ENCODE measurements at regions not wholly inside any gene's neighbourhood (a gene's known extent, or its start where the extent isn't known, plus 50 kb on each side); places are given as distances from the start of the nearest gene placed in this dataset.

GRCh38 chr1:208951026-208951525 lies 632.4 kb upstream of the CAMK1G start:
- Histone ChIP-seq H3K27me3 (ENCODE audit: control insufficient read depth in 1 of 2, insufficient read depth in 2 of 2, low read length in 2 of 2) (peaks cover 0 to 2% of the 10 kb centered on the region in 2 experiments), H3K36me3 (ENCODE audit: insufficient read depth, low read length) (no peaks in the 10 kb centered on the region), H3K9me3 (ENCODE audit: control insufficient read depth in 1 of 2, insufficient read depth in 1 of 2, low read length in 2 of 2) (no peaks in the 10 kb centered on the region), H3K27ac (ENCODE audit: low read depth in 1 of 2, low read length in 2 of 2) (no peak overlapping the region), H3K4me3 (ENCODE audit: low read length) (no peak overlapping the region), H3K4me1 (ENCODE audit: insufficient read depth, low read length) (no peaks in the 10 kb centered on the region)
- H3K4me1 Mint-ChIP-seq (ENCODE audit: low read depth): no peaks in the 10 kb centered on the region
- no peak overlapping the region for H3K4me3 Mint-ChIP-seq
- intact Hi-C loops (cut with DNase I, micrococcal nuclease): no loop called here
- TF ChIP-seq, protein P1, sequence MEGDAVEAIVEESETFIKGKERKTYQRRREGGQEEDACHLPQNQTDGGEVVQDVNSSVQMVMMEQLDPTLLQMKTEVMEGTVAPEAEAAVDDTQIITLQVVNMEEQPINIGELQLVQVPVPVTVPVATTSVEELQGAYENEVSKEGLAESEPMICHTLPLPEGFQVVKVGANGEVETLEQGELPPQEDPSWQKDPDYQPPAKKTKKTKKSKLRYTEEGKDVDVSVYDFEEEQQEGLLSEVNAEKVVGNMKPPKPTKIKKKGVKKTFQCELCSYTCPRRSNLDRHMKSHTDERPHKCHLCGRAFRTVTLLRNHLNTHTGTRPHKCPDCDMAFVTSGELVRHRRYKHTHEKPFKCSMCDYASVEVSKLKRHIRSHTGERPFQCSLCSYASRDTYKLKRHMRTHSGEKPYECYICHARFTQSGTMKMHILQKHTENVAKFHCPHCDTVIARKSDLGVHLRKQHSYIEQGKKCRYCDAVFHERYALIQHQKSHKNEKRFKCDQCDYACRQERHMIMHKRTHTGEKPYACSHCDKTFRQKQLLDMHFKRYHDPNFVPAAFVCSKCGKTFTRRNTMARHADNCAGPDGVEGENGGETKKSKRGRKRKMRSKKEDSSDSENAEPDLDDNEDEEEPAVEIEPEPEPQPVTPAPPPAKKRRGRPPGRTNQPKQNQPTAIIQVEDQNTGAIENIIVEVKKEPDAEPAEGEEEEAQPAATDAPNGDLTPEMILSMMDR (IDR thresholded peaks at IDR 0.05): no peak
- H3K27me3 Mint-ChIP-seq: peaks cover 11% of the 10 kb centered on the region
- no peaks in the 10 kb centered on the region for H3K36me3 Mint-ChIP-seq (ENCODE audit: low read depth)
- H3K27ac Mint-ChIP-seq: no peak overlapping the region
- H3K9me3 Mint-ChIP-seq: peaks cover 4% of the 10 kb centered on the region
- no peak for DNase-seq
- POLR2A ChIA-PET: no interaction called here
- ATAC-seq (ENCODE audit: poor library complexity): no peak
- CTCF ChIA-PET: no interaction called here

DNA sequence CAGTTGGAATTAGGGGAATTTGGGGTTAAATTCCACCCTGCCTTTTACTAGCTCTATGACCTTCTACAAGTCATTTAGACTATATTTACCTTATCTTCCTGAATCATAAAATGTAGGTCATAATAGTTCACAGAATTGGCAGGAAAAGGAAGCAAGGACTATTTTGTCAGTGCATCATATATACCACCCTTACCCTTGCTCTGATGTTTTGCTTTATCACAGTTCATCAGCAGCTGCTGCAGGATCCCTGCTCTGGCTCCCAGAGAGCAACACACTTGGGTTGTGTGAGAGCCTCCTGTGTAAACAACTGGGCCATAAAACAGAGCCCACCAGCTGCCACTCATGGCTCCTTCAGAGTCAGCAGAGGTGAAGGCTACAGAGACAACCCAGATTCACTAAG lies 631.6 kb upstream of the CAMK1G start:
- POLR2A ChIA-PET: no interaction called here

GRCh38 chr1:208962867-208963266 lies 620.6 kb upstream of the CAMK1G start:
- intact Hi-C loops (cut with DNase I, micrococcal nuclease): no loop called here
- Mint-ChIP-seq H3K4me1 (ENCODE audit: low read depth) (no peaks in the 10 kb centered on the region), H3K27me3 (peaks cover 10% of the 10 kb centered on the region), H3K36me3 (ENCODE audit: low read depth) (no peaks in the 10 kb centered on the region), H3K9me3 (peaks cover 11% of the 10 kb centered on the region), H3K4me3 (no peak overlapping the region), H3K27ac (no peak overlapping the region)
- peaks cover 5 to 8% of the 10 kb centered on the region in 2 experiments for H3K9me3 ChIP-seq (ENCODE audit: control insufficient read depth in 1 of 2, insufficient read depth in 1 of 2, low read length in 2 of 2)
- H3K27me3 ChIP-seq (ENCODE audit: control insufficient read depth in 1 of 2, insufficient read depth in 2 of 2, low read length in 2 of 2): no peaks in the 10 kb centered on the region
- H3K36me3 ChIP-seq (ENCODE audit: insufficient read depth, low read length): no peaks in the 10 kb centered on the region
- H3K27ac ChIP-seq (ENCODE audit: low read depth in 1 of 2, low read length in 2 of 2): no peak overlapping the region
- H3K4me1 ChIP-seq (ENCODE audit: insufficient read depth, low read length): no peaks in the 10 kb centered on the region
- TF ChIP-seq, protein P1 (IDR thresholded peaks at IDR 0.05): no peak
- no peak for ATAC-seq (ENCODE audit: poor library complexity)
- ChIA-PET CTCF (no interaction called here), POLR2A (no interaction called here)
- no peak overlapping the region for H3K4me3 ChIP-seq (ENCODE audit: low read length)
- DNase-seq: no peak

More for the DNA sequence above, 631.6 kb upstream of the CAMK1G start:
- peaks cover 0 to 2% of the 10 kb centered on the region in 2 experiments for H3K27me3 ChIP-seq (ENCODE audit: control insufficient read depth in 1 of 2, insufficient read depth in 2 of 2, low read length in 2 of 2)
- no peak overlapping the region for H3K27ac ChIP-seq (ENCODE audit: low read depth in 1 of 2, low read length in 2 of 2)
- Mint-ChIP-seq H3K4me3 (no peak overlapping the region), H3K9me3 (peaks cover 4% of the 10 kb centered on the region), H3K4me1 (ENCODE audit: low read depth) (no peaks in the 10 kb centered on the region), H3K27ac (no peak overlapping the region), H3K27me3 (peaks cover 3% of the 10 kb centered on the region), H3K36me3 (ENCODE audit: low read depth) (no peaks in the 10 kb centered on the region)
- ATAC-seq (ENCODE audit: poor library complexity) (no peak), DNase-seq (no peak)
- H3K4me3 ChIP-seq (ENCODE audit: low read length): no peak overlapping the region
- intact Hi-C loops (cut with DNase I, micrococcal nuclease): no loop called here
- no peaks in the 10 kb centered on the region for H3K36me3 ChIP-seq (ENCODE audit: insufficient read depth, low read length)
- no peaks in the 10 kb centered on the region for H3K4me1 ChIP-seq (ENCODE audit: insufficient read depth, low read length)
- H3K9me3 ChIP-seq (ENCODE audit: control insufficient read depth in 1 of 2, insufficient read depth in 1 of 2, low read length in 2 of 2): no peaks in the 10 kb centered on the region
- CTCF ChIA-PET: no interaction called here
- TF ChIP-seq, protein P1 (IDR thresholded peaks at IDR 0.05): no peak
